ENCODE measurements at regions not wholly inside any gene's neighbourhood (a gene's known extent, or its start where the extent isn't known, plus 50 kb on each side); places are given as distances from the start of the nearest gene placed in this dataset.

- Histone ChIP-seq H3K36me3 (ENCODE audit: control insufficient read depth, insufficient read depth, low read length) (no peaks in the 10 kb centered on the region), H3K4me3 (ENCODE audit: low read length) (no peak overlapping the region), H3K9me3 (replicated peaks; ENCODE audit: control insufficient read depth, low read depth, low read length) (no peaks in the 10 kb centered on the region), H3K27ac (ENCODE audit: low read length) (no peak overlapping the region), H3K4me1 (ENCODE audit: control insufficient read depth, insufficient read depth, low read length) (peaks cover 3% of the 10 kb centered on the region), H3K27me3 (ENCODE audit: control insufficient read depth, insufficient read depth, low read length) (no peaks in the 10 kb centered on the region)
- no peak for DNase-seq
- WGBS (ENCODE audit: insufficient coverage) = 86% methylated on average over 2 of the region's 5 CpGs
These were observed 483.1 kb upstream of the CAMK1G start for GRCh38 chr1:209100460-209100859.

GRCh38 chr1:209101106-209101505 is 482.4 kb upstream of the CAMK1G start:
- Histone ChIP-seq H3K27me3 (ENCODE audit: control insufficient read depth, insufficient read depth, low read length) (no peaks in the 10 kb centered on the region), H3K4me1 (ENCODE audit: control insufficient read depth, insufficient read depth, low read length) (peaks cover 6% of the 10 kb centered on the region), H3K27ac (ENCODE audit: low read length) (no peak overlapping the region), H3K9me3 (replicated peaks; ENCODE audit: control insufficient read depth, low read depth, low read length) (no peaks in the 10 kb centered on the region), H3K4me3 (ENCODE audit: low read length) (no peak overlapping the region), H3K36me3 (ENCODE audit: control insufficient read depth, insufficient read depth, low read length) (no peaks in the 10 kb centered on the region)
- 78% methylated on average over 5 of the region's 5 CpGs for WGBS (ENCODE audit: insufficient coverage)
- no peak for DNase-seq

GRCh38 chr1:209102120-209102519 is 481.4 kb upstream of the CAMK1G start:
- WGBS (ENCODE audit: insufficient coverage) = no CpG with 5 or more reads among the region's 4 CpGs
- Histone ChIP-seq H3K4me1 (ENCODE audit: control insufficient read depth, insufficient read depth, low read length) (peaks cover 15% of the 10 kb centered on the region), H3K27ac (ENCODE audit: low read length) (no peak overlapping the region), H3K4me3 (ENCODE audit: low read length) (no peak overlapping the region), H3K36me3 (ENCODE audit: control insufficient read depth, insufficient read depth, low read length) (no peaks in the 10 kb centered on the region), H3K27me3 (ENCODE audit: control insufficient read depth, insufficient read depth, low read length) (no peaks in the 10 kb centered on the region), H3K9me3 (replicated peaks; ENCODE audit: control insufficient read depth, low read depth, low read length) (no peaks in the 10 kb centered on the region)
- DNase-seq = no peak

GRCh38 chr1:209102531-209102930 is 481.0 kb upstream of the CAMK1G start:
- DNase-seq = no peak
- Histone ChIP-seq H3K9me3 (replicated peaks; ENCODE audit: control insufficient read depth, low read depth, low read length) (no peaks in the 10 kb centered on the region), H3K4me1 (ENCODE audit: control insufficient read depth, insufficient read depth, low read length) (peaks cover 15% of the 10 kb centered on the region), H3K4me3 (ENCODE audit: low read length) (no peak overlapping the region), H3K27me3 (ENCODE audit: control insufficient read depth, insufficient read depth, low read length) (no peaks in the 10 kb centered on the region), H3K27ac (ENCODE audit: low read length) (no peak overlapping the region), H3K36me3 (ENCODE audit: control insufficient read depth, insufficient read depth, low read length) (no peaks in the 10 kb centered on the region)
- no CpG with 5 or more reads among the region's 4 CpGs for WGBS (ENCODE audit: insufficient coverage)

- Histone ChIP-seq H3K36me3 (ENCODE audit: control insufficient read depth, insufficient read depth, low read length) (no peaks in the 10 kb centered on the region), H3K4me3 (ENCODE audit: low read length) (no peak overlapping the region), H3K9me3 (replicated peaks; ENCODE audit: control insufficient read depth, low read depth, low read length) (no peaks in the 10 kb centered on the region), H3K27ac (ENCODE audit: low read length) (no peak overlapping the region), H3K4me1 (ENCODE audit: control insufficient read depth, insufficient read depth, low read length) (peaks cover 15% of the 10 kb centered on the region), H3K27me3 (ENCODE audit: control insufficient read depth, insufficient read depth, low read length) (no peaks in the 10 kb centered on the region)
- peak; percentile 38 for DNase-seq
- WGBS (ENCODE audit: insufficient coverage) = 0% methylated on average over 3 of the region's 4 CpGs
These were observed 480.4 kb upstream of the CAMK1G start for GRCh38 chr1:209103092-209103491.

- Histone ChIP-seq H3K4me1 (ENCODE audit: control insufficient read depth, insufficient read depth, low read length) (peaks cover 15% of the 10 kb centered on the region), H3K27ac (ENCODE audit: low read length) (no peak overlapping the region), H3K36me3 (ENCODE audit: control insufficient read depth, insufficient read depth, low read length) (no peaks in the 10 kb centered on the region), H3K4me3 (ENCODE audit: low read length) (no peak overlapping the region), H3K27me3 (ENCODE audit: control insufficient read depth, insufficient read depth, low read length) (no peaks in the 10 kb centered on the region), H3K9me3 (replicated peaks; ENCODE audit: control insufficient read depth, low read depth, low read length) (no peaks in the 10 kb centered on the region)
- DNase-seq = no peak
- 26% methylated on average over 2 of the region's 3 CpGs for WGBS (ENCODE audit: insufficient coverage)
These were observed 478.9 kb upstream of the CAMK1G start for GRCh38 chr1:209104646-209105045.

- WGBS (ENCODE audit: insufficient coverage) = 22% methylated on average over 1 of the region's 3 CpGs
- Histone ChIP-seq H3K4me1 (ENCODE audit: control insufficient read depth, insufficient read depth, low read length) (peaks cover 15% of the 10 kb centered on the region), H3K36me3 (ENCODE audit: control insufficient read depth, insufficient read depth, low read length) (no peaks in the 10 kb centered on the region), H3K4me3 (ENCODE audit: low read length) (no peak overlapping the region), H3K27me3 (ENCODE audit: control insufficient read depth, insufficient read depth, low read length) (no peaks in the 10 kb centered on the region), H3K9me3 (replicated peaks; ENCODE audit: control insufficient read depth, low read depth, low read length) (no peaks in the 10 kb centered on the region), H3K27ac (ENCODE audit: low read length) (no peak overlapping the region)
- no peak for DNase-seq
These were observed 477.8 kb upstream of the CAMK1G start for GRCh38 chr1:209105701-209106100.

- no peaks in the 10 kb centered on the region for H3K36me3 ChIP-seq (ENCODE audit: control insufficient read depth, insufficient read depth, low read length)
- H3K4me1 ChIP-seq (ENCODE audit: control insufficient read depth, insufficient read depth, low read length) = peaks cover 15% of the 10 kb centered on the region
- no peaks in the 10 kb centered on the region for H3K9me3 ChIP-seq (replicated peaks; ENCODE audit: control insufficient read depth, low read depth, low read length)
- 11% methylated on average over 8 of the region's 8 CpGs for WGBS (ENCODE audit: insufficient coverage)
- DNase-seq = peak; percentile 32
- no peaks in the 10 kb centered on the region for H3K27me3 ChIP-seq (ENCODE audit: control insufficient read depth, insufficient read depth, low read length)
- no peak overlapping the region for H3K27ac ChIP-seq (ENCODE audit: low read length)
- H3K4me3 ChIP-seq (ENCODE audit: low read length) = no peak overlapping the region
These were observed 477.2 kb upstream of the CAMK1G start for GRCh38 chr1:209106237-209106741.

- H3K9me3 ChIP-seq (replicated peaks; ENCODE audit: control insufficient read depth, low read depth, low read length) = no peaks in the 10 kb centered on the region
- WGBS (ENCODE audit: insufficient coverage) = 80% methylated on average over 1 of the region's 4 CpGs
- DNase-seq = no peak
- H3K27me3 ChIP-seq (ENCODE audit: control insufficient read depth, insufficient read depth, low read length) = no peaks in the 10 kb centered on the region
- no peak overlapping the region for H3K27ac ChIP-seq (ENCODE audit: low read length)
- no peak overlapping the region for H3K4me3 ChIP-seq (ENCODE audit: low read length)
- H3K4me1 ChIP-seq (ENCODE audit: control insufficient read depth, insufficient read depth, low read length) = peaks cover 15% of the 10 kb centered on the region
- no peaks in the 10 kb centered on the region for H3K36me3 ChIP-seq (ENCODE audit: control insufficient read depth, insufficient read depth, low read length)
These were observed 476.7 kb upstream of the CAMK1G start for GRCh38 chr1:209106861-209107260.

GRCh38 chr1:209107535-209107934 is 476.0 kb upstream of the CAMK1G start:
- no peak overlapping the region for H3K27ac ChIP-seq (ENCODE audit: low read length)
- 64% methylated on average over 2 of the region's 10 CpGs for WGBS (ENCODE audit: insufficient coverage)
- H3K4me3 ChIP-seq (ENCODE audit: low read length) = no peak overlapping the region
- DNase-seq = no peak
- peaks cover 15% of the 10 kb centered on the region for H3K4me1 ChIP-seq (ENCODE audit: control insufficient read depth, insufficient read depth, low read length)
- H3K9me3 ChIP-seq (replicated peaks; ENCODE audit: control insufficient read depth, low read depth, low read length) = no peaks in the 10 kb centered on the region
- H3K36me3 ChIP-seq (ENCODE audit: control insufficient read depth, insufficient read depth, low read length) = no peaks in the 10 kb centered on the region
- H3K27me3 ChIP-seq (ENCODE audit: control insufficient read depth, insufficient read depth, low read length) = no peaks in the 10 kb centered on the region
